Sigmoid colon (tissue), 3 donors: ENCODE measurements at regions not wholly inside any gene's neighbourhood (a gene's known extent, or its start where the extent isn't known, plus 50 kb on each side); places are given as distances from the start of the nearest gene placed in this dataset.
"Not testable (repeated sequence)": the region's sequence is repeated elsewhere in the genome, so short reads cannot be mapped to it uniquely, and the experiment has no call there.

Source experiments
- POLR2A ChIP-seq, 2 donors: fragments of 450-650 bp; IDR thresholded peaks; one replicate each; pipeline ENCODE4 v1.6.1; 2016; ENCODE audit warnings: antibody characterized with exemption in 2 of 2, mild to moderate bottlenecking in 2 of 2, moderate library complexity in 2 of 2
- TF ChIP-seq, protein P1 (sequence below), 4 experiments: fragments of 450-650 bp in 3 of 4; fragments of 200-600 bp in 1 of 4; IDR thresholded peaks; one replicate each; pipeline ENCODE4 v1.5.1; 2016 to 2019; ENCODE audit warnings: antibody characterized with exemption in 4 of 4, mild to moderate bottlenecking in 3 of 4, moderate library complexity in 2 of 4

DNA sequence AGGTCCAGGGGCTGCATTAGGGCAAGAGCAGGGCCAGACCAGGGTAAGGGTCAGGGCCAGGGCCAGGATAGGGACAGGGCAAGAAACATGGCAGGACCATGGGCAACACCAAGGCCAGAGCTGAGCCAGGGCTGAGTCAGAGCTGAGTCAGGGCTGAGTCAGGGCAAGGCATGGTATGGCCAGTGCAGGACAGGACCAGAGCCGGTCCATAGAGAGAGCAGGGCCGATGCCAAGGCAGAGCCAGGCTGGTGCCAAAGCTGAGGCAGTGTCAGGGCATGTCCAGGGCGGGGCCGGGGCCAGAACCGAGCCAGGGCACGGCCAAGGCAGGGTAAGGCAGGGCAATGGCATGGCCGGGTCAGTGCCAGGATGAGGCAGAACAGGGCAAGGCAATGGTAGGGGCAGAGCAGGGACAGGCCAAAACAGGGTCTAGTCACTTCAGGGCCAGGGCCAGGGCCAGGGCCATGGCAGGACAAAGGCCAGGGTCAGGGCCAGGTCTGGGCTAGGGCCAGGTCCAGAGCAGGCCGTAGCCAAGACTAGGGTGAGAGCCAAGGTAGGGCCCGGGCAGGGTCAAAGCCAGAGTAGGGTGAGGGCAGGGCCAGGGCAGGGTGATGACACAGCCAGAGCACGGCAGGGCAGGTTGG, 152.8 kb downstream of the LIPI start:
- TF ChIP-seq, protein P1, sequence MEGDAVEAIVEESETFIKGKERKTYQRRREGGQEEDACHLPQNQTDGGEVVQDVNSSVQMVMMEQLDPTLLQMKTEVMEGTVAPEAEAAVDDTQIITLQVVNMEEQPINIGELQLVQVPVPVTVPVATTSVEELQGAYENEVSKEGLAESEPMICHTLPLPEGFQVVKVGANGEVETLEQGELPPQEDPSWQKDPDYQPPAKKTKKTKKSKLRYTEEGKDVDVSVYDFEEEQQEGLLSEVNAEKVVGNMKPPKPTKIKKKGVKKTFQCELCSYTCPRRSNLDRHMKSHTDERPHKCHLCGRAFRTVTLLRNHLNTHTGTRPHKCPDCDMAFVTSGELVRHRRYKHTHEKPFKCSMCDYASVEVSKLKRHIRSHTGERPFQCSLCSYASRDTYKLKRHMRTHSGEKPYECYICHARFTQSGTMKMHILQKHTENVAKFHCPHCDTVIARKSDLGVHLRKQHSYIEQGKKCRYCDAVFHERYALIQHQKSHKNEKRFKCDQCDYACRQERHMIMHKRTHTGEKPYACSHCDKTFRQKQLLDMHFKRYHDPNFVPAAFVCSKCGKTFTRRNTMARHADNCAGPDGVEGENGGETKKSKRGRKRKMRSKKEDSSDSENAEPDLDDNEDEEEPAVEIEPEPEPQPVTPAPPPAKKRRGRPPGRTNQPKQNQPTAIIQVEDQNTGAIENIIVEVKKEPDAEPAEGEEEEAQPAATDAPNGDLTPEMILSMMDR (IDR thresholded peaks at IDR 0.05), result not testable (repeated sequence)
- TF ChIP-seq POLR2A (IDR thresholded peaks at IDR 0.05), result not testable (repeated sequence)
